Aorta (tissue), 5 donors: ENCODE measurements at regions not wholly inside any gene's neighbourhood (a gene's known extent, or its start where the extent isn't known, plus 50 kb on each side); places are given as distances from the start of the nearest gene placed in this dataset.

Source experiments
- ATAC-seq: fragments of 200-7000 bp; cut with Tn5 transposase; one replicate; pipeline ENCODE4 v1.9.1; 2022; ENCODE audit warnings: moderate library complexity; ENCODE audit not compliant: low FRiP score
- DNase-seq, 2 donors: peaks; one replicate each; pipeline ENCODE4 v3.0.0-alpha.2; 2020
- H3K27ac ChIP-seq, 2 donors: one replicate each; pipeline ENCODE4 v1.5.1; 2013; ENCODE audit warnings: low read length in 2 of 2, mild to moderate bottlenecking in 2 of 2, moderate library complexity in 2 of 2, control low read depth in 1 of 2, inconsistent platforms in 1 of 2, low read depth in 1 of 2
- H3K27me3 ChIP-seq, 2 donors: one replicate each; pipeline ENCODE4 v1.6.1; 2013; ENCODE audit warnings: control low read depth in 1 of 2, low read length in 1 of 2, mild to moderate bottlenecking in 1 of 2, moderate library complexity in 1 of 2; ENCODE audit not compliant: insufficient read depth in 2 of 2, control insufficient read depth in 1 of 2
- H3K36me3 ChIP-seq, 2 donors: one replicate each; pipeline ENCODE4 v1.6.1; 2013; ENCODE audit warnings: control low read depth in 1 of 2, low read length in 1 of 2, mild to moderate bottlenecking in 1 of 2; ENCODE audit not compliant: insufficient read depth in 2 of 2, control insufficient read depth in 1 of 2
- H3K4me1 ChIP-seq, 2 donors: one replicate each; pipeline ENCODE4 v1.6.1; 2013; ENCODE audit warnings: low read length in 2 of 2, control low read depth in 1 of 2, mild to moderate bottlenecking in 1 of 2, moderate library complexity in 1 of 2; ENCODE audit not compliant: insufficient read depth in 2 of 2, control insufficient read depth in 1 of 2
- H3K4me3 ChIP-seq, 2 donors: one replicate each; pipeline ENCODE4 v1.5.1; 2013; ENCODE audit warnings: low read length in 2 of 2, control low read depth in 1 of 2, mild to moderate bottlenecking in 1 of 2
- H3K9me3 ChIP-seq: one replicate; pipeline ENCODE4 v1.6.1; 2013; ENCODE audit warnings: mild to moderate bottlenecking, low read length; ENCODE audit not compliant: control insufficient read depth
- WGBS, 2 donors: extraction: QIAGEN DNeasy Blood & Tissue Kit; methylation state at CpG; one replicate each; pipeline ENCODE4 v1.1.7; 2013; 5-methylcytosine and 5-hydroxymethylcytosine counted together
- intact Hi-C, 2 donors: fragments of 100-400 bp; cut with DNase I; formaldehyde crosslinking; loops; one replicate each; pipeline versions ENCODE4 v1.14.2 to v1.15.0; 2022
- donor health status: healthy with polysubstance abuse.
- donor health status: Bipolar disorder and iron deficiency.
- donor health status: DM: no; HTN: no; CAD: no.
- donor health status: DM: no; HTN: no; CAD: no.
- donor health status: DM: yes; HTN: yes; CAD: no.

DNA sequence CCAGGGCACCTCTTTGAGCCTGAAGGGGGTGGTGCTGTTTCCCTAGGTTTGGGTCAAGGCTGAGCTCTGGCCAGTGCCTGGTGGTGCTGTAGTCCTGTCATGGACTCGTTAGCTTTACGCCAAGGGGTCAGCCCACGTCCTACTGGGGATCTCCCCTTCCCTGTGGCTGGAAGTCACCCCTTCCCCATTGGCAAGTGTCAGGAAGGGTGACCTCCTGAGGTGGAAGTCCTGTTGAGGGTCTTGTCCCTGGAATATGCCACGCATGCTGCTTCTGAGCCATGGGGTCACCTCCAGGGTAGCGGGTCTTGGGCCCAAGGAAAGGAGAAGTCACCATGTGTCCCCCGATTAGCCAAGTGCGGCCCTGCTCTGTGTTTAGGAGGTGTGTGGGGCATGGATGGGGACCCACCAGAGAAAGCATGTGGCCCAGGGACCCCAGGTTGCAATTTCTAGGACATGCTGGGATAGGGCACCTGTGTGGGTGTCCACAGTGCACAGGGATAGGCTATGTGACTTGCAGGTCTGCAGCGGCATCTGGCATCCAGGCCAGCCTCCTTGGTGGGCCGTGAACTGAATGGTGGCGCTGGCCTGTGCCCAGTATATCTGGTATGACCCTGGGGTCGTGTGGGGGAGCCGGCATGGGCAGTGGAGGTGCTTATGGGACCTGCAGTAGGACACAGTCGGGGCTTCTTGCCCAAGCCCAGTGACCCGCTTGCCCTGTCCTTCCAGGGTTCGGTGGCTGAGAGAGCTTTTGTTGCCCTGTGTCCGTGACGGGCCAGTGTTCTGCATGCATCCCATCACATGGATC lies 226.7 kb downstream of the SNRPN start:
- intact Hi-C loops = no loop called here
- no peaks in the 10 kb centered on the region for H3K4me1 ChIP-seq
- WGBS, 2 donors = 81 to 86% methylated on average over 17 of the region's 17 CpGs
- no peak overlapping the region for H3K27ac ChIP-seq
- DNase-seq (peak; percentile 31 to 55), ATAC-seq (no peak)
- H3K27me3 ChIP-seq = no peaks in the 10 kb centered on the region
- H3K36me3 ChIP-seq = no peaks in the 10 kb centered on the region
- H3K9me3 ChIP-seq = no peaks in the 10 kb centered on the region
- no peak overlapping the region for H3K4me3 ChIP-seq

DNA sequence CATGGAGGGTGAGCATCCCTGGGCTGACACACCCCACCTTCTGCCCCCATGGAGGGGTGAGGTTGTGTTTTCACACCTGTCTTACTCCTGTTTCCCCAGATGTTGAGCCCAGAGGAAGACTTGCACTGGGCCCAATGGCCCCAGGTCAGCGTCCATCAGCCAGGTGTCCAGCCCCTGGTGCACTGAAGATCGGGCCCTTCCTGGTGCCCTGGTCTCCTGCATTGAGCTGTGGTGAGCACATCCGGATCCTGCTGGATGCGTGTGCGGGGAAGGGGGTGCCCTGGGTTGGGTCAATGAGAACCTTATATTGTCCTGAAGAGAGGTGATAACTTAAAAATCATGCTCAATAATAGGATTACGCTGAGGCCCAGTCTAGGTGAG lies 227.3 kb downstream of the SNRPN start:
- Histone ChIP-seq H3K36me3 (no peaks in the 10 kb centered on the region), H3K4me3 (no peak overlapping the region), H3K27ac (no peak overlapping the region), H3K4me1 (no peaks in the 10 kb centered on the region), H3K27me3 (no peaks in the 10 kb centered on the region), H3K9me3 (no peaks in the 10 kb centered on the region)
- intact Hi-C loops = no loop called here
- ATAC-seq (no peak), DNase-seq (peak in 1 of 2 donors; percentile 45)
- WGBS, 2 donors = 90 to 92% methylated on average over 6 of the region's 6 CpGs

DNA sequence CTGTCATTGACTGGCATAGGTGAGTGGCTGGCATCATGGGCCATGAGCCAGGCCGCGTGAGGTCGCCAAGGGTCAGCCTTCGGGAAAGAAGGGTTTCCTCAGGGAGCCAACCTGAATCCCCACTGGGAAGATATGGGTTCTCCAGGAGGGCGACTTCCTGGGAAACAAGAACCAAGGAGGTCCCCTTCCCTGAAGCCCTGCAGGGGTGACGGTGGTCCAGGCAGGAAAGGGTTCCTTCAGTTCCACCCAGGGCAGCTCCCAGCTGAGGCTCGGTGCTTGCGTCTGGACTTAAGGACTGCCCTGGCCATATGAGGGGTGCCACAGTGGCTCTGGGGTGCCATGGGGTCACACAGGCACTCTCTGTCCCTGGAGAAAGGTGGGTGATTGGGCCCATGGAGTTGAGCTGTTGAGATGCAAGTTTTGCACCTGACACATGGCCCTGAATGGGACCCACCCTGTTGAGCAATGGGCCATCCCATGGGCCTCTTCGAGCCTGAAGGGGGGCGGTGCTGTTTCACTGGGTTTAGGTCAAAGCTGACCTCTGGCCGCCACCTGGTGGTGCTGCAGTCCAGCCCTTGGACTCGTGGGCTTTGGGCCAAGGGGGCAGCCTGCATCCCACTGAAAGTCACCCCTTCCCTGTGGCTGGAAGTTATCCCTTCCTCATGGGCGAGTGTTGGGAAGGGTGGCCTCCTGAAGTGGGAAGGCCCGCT lies 228.1 kb downstream of the SNRPN start:
- Histone ChIP-seq H3K4me1 (no peaks in the 10 kb centered on the region), H3K27ac (no peak overlapping the region), H3K4me3 (no peak overlapping the region), H3K9me3 (no peaks in the 10 kb centered on the region), H3K27me3 (no peaks in the 10 kb centered on the region), H3K36me3 (no peaks in the 10 kb centered on the region)
- DNase-seq (peak; percentile 30 to 57), ATAC-seq (no peak)
- 85 to 87% methylated on average over 14 of the region's 14 CpGs for WGBS, 2 donors
- intact Hi-C loops = no loop called here

- H3K4me3 ChIP-seq = no peak overlapping the region
- 78 to 79% methylated on average over 9 of the region's 9 CpGs for WGBS, 2 donors
- intact Hi-C loops = no loop called here
- no peaks in the 10 kb centered on the region for H3K36me3 ChIP-seq
- peak; percentile 22 to 34 for DNase-seq
- H3K27me3 ChIP-seq = no peaks in the 10 kb centered on the region
- H3K9me3 ChIP-seq = no peaks in the 10 kb centered on the region
- ATAC-seq = no peak
- H3K4me1 ChIP-seq = no peaks in the 10 kb centered on the region
- no peak overlapping the region for H3K27ac ChIP-seq
Observed at GRCh38 chr15:25183581-25184251, 228.9 kb downstream of the SNRPN start.

- Histone ChIP-seq H3K27me3 (no peaks in the 10 kb centered on the region), H3K4me1 (no peaks in the 10 kb centered on the region), H3K27ac (no peak overlapping the region), H3K36me3 (no peaks in the 10 kb centered on the region), H3K4me3 (no peak overlapping the region), H3K9me3 (no peaks in the 10 kb centered on the region)
- intact Hi-C loops = no loop called here
- DNase-seq (peak; percentile 18 to 27), ATAC-seq (no peak)
- WGBS, 2 donors = 87% methylated on average over 12 of the region's 12 CpGs
Observed at GRCh38 chr15:25184356-25185155, 229.8 kb downstream of the SNRPN start.

- Histone ChIP-seq H3K9me3 (no peaks in the 10 kb centered on the region), H3K36me3 (no peaks in the 10 kb centered on the region), H3K27ac (no peak overlapping the region), H3K4me1 (no peaks in the 10 kb centered on the region), H3K4me3 (no peak overlapping the region), H3K27me3 (no peaks in the 10 kb centered on the region)
- ATAC-seq (no peak), DNase-seq (peak; percentile 6 to 45)
- WGBS, 2 donors = 84 to 88% methylated on average over 15 of the region's 15 CpGs
- intact Hi-C loops = no loop called here
Observed at GRCh38 chr15:25185156-25185710, 230.4 kb downstream of the SNRPN start.

GRCh38 chr15:25185791-25186190 lies 231.0 kb downstream of the SNRPN start:
- 77 to 81% methylated on average over 6 of the region's 6 CpGs for WGBS, 2 donors
- intact Hi-C loops = no loop called here
- peak; percentile 27 to 48 for DNase-seq
- H3K36me3 ChIP-seq = no peaks in the 10 kb centered on the region
- H3K4me1 ChIP-seq = no peaks in the 10 kb centered on the region
- no peak overlapping the region for H3K4me3 ChIP-seq
- no peaks in the 10 kb centered on the region for H3K9me3 ChIP-seq
- ATAC-seq = no peak
- H3K27ac ChIP-seq = no peak overlapping the region
- no peaks in the 10 kb centered on the region for H3K27me3 ChIP-seq

GRCh38 chr15:25186411-25186810 lies 231.6 kb downstream of the SNRPN start:
- no peaks in the 10 kb centered on the region for H3K9me3 ChIP-seq
- ATAC-seq = no peak
- no peak overlapping the region for H3K27ac ChIP-seq
- no peaks in the 10 kb centered on the region for H3K27me3 ChIP-seq
- no peaks in the 10 kb centered on the region for H3K36me3 ChIP-seq
- peak; percentile 16 to 48 for DNase-seq
- H3K4me1 ChIP-seq = no peaks in the 10 kb centered on the region
- intact Hi-C loops = no loop called here
- 86 to 88% methylated on average over 9 of the region's 9 CpGs for WGBS, 2 donors
- H3K4me3 ChIP-seq = no peak overlapping the region
